T-helper 17 cell (primary cell): ENCODE measurements at regions not wholly inside any gene's neighbourhood (a gene's known extent, or its start where the extent isn't known, plus 50 kb on each side); places are given as distances from the start of the nearest gene placed in this dataset.

Source experiments
- ATAC-seq: fragments of 150-1000 bp; cut with Tn5 transposase; 2 replicates; pipeline ENCODE4 v1.10.0; 2021; ENCODE audit warnings: mild to moderate bottlenecking, moderate library complexity
- DNase-seq, 3 donors: peaks; one replicate each; pipeline versions ENCODE4 v3.0.0 to v3.0.0-alpha.2; 2020 to 2021
- H3K9me3 ChIP-seq: one replicate; pipeline ENCODE4 v1.7.0; 2013; ENCODE audit warnings: low read length, mild to moderate bottlenecking; ENCODE audit not compliant: control insufficient read depth, poor library complexity, severe bottlenecking
- H3K27ac Mint-ChIP-seq: one replicate; pipeline ENCODE4 v1.8.0; 2022; ENCODE audit warnings: mild to moderate bottlenecking, moderate library complexity, mixed read lengths
- H3K27me3 Mint-ChIP-seq: one replicate; pipeline ENCODE4 v1.8.0; 2022; ENCODE audit warnings: mixed read lengths
- H3K36me3 Mint-ChIP-seq: one replicate; pipeline ENCODE4 v1.8.0; 2022; ENCODE audit warnings: low read depth, mixed read lengths
- H3K4me1 Mint-ChIP-seq: one replicate; pipeline ENCODE4 v1.8.0; 2022; ENCODE audit warnings: mild to moderate bottlenecking, mixed read lengths
- H3K4me3 Mint-ChIP-seq: one replicate; pipeline ENCODE4 v1.8.0; 2022; ENCODE audit warnings: mild to moderate bottlenecking, moderate library complexity, mixed read lengths

GRCh38 chr2:120448436-120448835 lies 102.5 kb downstream of the INHBB start:
- no peak overlapping the region for H3K27ac Mint-ChIP-seq
- H3K4me1 Mint-ChIP-seq, result peaks cover 2% of the 10 kb centered on the region
- H3K27me3 Mint-ChIP-seq, result peaks cover 60% of the 10 kb centered on the region
- H3K36me3 Mint-ChIP-seq, result peaks cover 4% of the 10 kb centered on the region
- no peak overlapping the region for H3K4me3 Mint-ChIP-seq
- ATAC-seq (no peak), DNase-seq (no peak)
- H3K9me3 ChIP-seq, result no peaks in the 10 kb centered on the region

- no peak for DNase-seq
- no peak overlapping the region for H3K27ac Mint-ChIP-seq
- no peak for ATAC-seq
- no peaks in the 10 kb centered on the region for H3K9me3 ChIP-seq
- H3K4me1 Mint-ChIP-seq, result no peaks in the 10 kb centered on the region
- peaks cover 4% of the 10 kb centered on the region for H3K36me3 Mint-ChIP-seq
- peaks cover 59% of the 10 kb centered on the region for H3K27me3 Mint-ChIP-seq
- no peak overlapping the region for H3K4me3 Mint-ChIP-seq
Observed at GRCh38 chr2:120448961-120449810, 103.2 kb downstream of the INHBB start.

- Mint-ChIP-seq H3K36me3 (peaks cover 4% of the 10 kb centered on the region), H3K4me1 (no peaks in the 10 kb centered on the region), H3K27me3 (peaks cover 63% of the 10 kb centered on the region), H3K27ac (no peak overlapping the region), H3K4me3 (no peak overlapping the region)
- DNase-seq (no peak), ATAC-seq (no peak)
- H3K9me3 ChIP-seq, result no peaks in the 10 kb centered on the region
Observed at GRCh38 chr2:120450196-120450820, 104.4 kb downstream of the INHBB start.

GRCh38 chr2:120451334-120451733 lies 105.4 kb downstream of the INHBB start:
- H3K9me3 ChIP-seq, result no peaks in the 10 kb centered on the region
- no peaks in the 10 kb centered on the region for H3K4me1 Mint-ChIP-seq
- peaks cover 62% of the 10 kb centered on the region for H3K27me3 Mint-ChIP-seq
- DNase-seq (no peak), ATAC-seq (no peak)
- H3K27ac Mint-ChIP-seq, result no peak overlapping the region
- H3K36me3 Mint-ChIP-seq, result peaks cover 4% of the 10 kb centered on the region
- no peak overlapping the region for H3K4me3 Mint-ChIP-seq

DNA sequence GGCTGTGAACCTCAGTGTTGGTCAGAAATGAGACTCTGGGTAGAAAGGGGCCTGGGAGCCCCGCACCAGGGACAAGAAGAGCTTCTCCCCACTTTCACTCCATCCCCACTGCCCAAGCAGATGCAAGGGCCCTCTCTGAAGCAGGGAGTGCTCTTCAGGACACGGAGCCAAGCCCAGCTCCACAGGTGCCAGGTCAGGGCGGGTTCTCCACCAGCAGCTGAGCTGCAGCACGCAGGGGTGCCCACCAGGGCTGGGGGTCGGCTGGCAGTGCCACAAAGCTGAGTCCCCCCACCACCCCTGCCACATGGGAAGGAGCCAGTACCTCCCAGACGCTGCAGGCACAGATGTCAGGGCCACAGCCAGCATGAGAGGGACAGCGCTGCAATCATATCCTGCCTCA lies 106.2 kb downstream of the INHBB start:
- no peaks in the 10 kb centered on the region for H3K9me3 ChIP-seq
- no peaks in the 10 kb centered on the region for H3K4me1 Mint-ChIP-seq
- H3K36me3 Mint-ChIP-seq, result peaks cover 4% of the 10 kb centered on the region
- H3K4me3 Mint-ChIP-seq, result no peak overlapping the region
- no peak overlapping the region for H3K27ac Mint-ChIP-seq
- no peak for ATAC-seq
- DNase-seq, result no peak
- H3K27me3 Mint-ChIP-seq, result peaks cover 57% of the 10 kb centered on the region

DNA sequence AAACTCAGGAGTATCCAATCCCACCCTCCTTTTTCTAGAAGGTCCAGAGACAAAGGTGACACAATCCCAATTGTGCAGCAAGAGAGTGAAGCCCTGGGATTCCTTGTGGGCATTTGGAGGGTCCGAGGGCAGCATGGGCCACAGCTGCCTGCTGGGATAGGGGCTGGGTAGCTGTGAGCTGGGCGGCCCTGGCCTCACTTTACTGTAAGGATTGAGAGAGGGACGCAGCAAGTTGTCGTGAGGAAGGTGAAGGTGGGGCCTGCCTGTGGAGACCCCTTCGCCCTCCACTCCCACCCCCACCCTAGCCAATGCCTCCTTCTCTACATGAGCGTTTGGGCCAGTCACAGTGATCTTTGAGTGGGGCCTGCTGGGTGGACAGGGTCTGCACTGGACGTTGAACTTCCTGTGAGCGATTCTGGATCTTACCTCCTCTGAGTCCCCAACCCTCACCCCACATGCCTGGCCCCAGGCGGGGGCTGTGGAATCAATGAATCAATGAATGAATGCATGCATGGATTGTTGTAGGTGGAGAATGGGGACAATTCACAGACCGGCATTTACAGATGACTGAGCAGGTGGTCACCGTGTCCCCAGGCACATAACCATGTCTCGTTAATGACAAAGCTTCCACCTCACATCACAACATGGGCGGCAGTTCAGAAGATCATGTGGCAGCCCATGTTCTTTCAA lies 107.2 kb downstream of the INHBB start:
- peaks cover 57% of the 10 kb centered on the region for H3K27me3 Mint-ChIP-seq
- no peak overlapping the region for H3K4me3 Mint-ChIP-seq
- no peak overlapping the region for H3K27ac Mint-ChIP-seq
- H3K4me1 Mint-ChIP-seq, result no peaks in the 10 kb centered on the region
- peaks cover 4% of the 10 kb centered on the region for H3K36me3 Mint-ChIP-seq
- no peak for DNase-seq
- no peak for ATAC-seq
- H3K9me3 ChIP-seq, result peaks cover under 1% of the 10 kb centered on the region

DNA sequence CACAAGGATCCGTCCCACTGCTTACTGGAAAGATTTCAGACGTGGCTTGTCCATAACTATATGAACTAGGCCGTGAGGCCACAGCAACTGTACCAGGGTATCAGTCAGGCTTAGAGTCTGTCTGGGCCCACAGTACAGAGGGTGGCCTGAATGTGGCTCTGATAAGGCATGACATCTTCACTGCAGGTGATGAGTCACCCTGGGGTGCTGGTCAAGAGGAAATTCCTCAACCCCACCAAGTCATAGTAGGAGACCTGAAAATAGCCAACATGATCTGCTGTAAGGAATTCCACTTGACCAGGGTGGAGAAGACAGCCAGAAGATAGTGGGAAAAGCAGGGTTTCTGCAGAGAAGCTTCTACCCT lies 107.7 kb downstream of the INHBB start:
- ATAC-seq, result no peak
- peaks cover 4% of the 10 kb centered on the region for H3K36me3 Mint-ChIP-seq
- H3K4me3 Mint-ChIP-seq, result no peak overlapping the region
- H3K27ac Mint-ChIP-seq, result no peak overlapping the region
- DNase-seq, result no peak
- peaks cover 4% of the 10 kb centered on the region for H3K9me3 ChIP-seq
- peaks cover 57% of the 10 kb centered on the region for H3K27me3 Mint-ChIP-seq
- H3K4me1 Mint-ChIP-seq, result no peaks in the 10 kb centered on the region

DNA sequence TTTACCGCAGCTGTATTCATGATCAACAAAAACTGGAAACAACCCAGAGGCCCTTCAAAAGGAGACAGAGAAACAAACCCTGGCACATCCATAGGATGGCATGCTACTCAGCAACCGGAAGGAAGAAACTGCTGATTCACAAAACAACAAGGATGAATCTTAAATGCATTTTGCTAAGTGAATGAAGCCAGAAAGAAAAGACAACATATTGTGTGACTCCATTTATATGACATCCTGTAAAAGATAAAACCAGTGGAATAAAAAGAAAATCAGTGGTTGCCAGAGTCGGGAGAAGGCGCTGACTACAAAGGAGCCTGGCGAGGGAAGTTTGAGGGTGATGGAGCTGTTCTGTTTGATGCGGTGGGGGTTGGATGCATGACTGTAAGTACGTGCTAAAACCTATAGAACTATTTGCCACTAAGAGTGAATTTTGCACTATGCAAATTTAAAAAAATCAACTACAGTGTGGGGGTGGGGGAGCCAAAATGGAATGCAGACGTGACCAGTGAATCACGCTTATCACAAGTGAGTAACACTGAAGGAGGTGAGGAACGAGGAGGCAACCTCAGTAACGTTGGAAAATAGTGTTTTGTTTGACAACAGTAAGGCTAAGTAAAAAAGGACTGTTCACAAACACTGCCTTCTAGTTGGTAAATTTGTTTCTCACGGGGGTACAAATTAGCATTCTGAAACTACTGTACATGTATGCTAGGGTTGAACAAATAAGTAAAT lies 108.9 kb downstream of the INHBB start:
- Mint-ChIP-seq H3K4me3 (no peak overlapping the region), H3K4me1 (no peaks in the 10 kb centered on the region), H3K36me3 (peaks cover 4% of the 10 kb centered on the region), H3K27me3 (peaks cover 52% of the 10 kb centered on the region), H3K27ac (no peak overlapping the region)
- ATAC-seq, result no peak
- H3K9me3 ChIP-seq, result peaks cover 4% of the 10 kb centered on the region
- no peak for DNase-seq

GRCh38 chr2:120455390-120455789 lies 109.5 kb downstream of the INHBB start:
- Mint-ChIP-seq H3K36me3 (peaks cover 4% of the 10 kb centered on the region), H3K27ac (no peak overlapping the region)

DNA sequence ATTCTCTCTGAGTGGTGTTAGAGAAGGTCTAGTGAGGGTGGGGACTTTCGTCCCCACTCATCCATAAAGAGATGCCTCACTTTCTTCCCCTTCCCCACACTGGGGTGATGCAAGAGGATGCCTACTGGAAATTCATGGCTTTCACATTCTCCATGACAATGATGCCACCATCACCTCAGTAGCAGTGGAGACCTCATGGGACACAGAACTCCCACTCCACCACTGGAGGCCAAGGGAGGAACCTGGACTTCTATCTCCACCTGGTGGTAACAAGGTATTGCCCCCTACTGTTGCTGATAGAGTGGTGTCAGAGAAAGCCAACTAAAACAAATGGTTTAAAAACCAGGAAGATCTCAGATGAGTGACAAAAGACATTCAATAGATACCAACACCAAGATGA lies 110.9 kb downstream of the INHBB start:
- no peak for ATAC-seq
- Mint-ChIP-seq H3K4me3 (no peak overlapping the region), H3K4me1 (no peaks in the 10 kb centered on the region), H3K27me3 (peaks cover 39% of the 10 kb centered on the region), H3K27ac (no peak overlapping the region), H3K36me3 (no peaks in the 10 kb centered on the region)
- DNase-seq, result no peak
- peaks cover 4% of the 10 kb centered on the region for H3K9me3 ChIP-seq

More at GRCh38 chr2:120455390-120455789, 109.5 kb downstream of the INHBB start:
- DNase-seq, result no peak
- H3K27me3 Mint-ChIP-seq, result peaks cover 48% of the 10 kb centered on the region
- H3K4me3 Mint-ChIP-seq, result no peak overlapping the region
- no peak for ATAC-seq
- no peaks in the 10 kb centered on the region for H3K4me1 Mint-ChIP-seq
- H3K9me3 ChIP-seq, result peaks cover 4% of the 10 kb centered on the region

DNA sequence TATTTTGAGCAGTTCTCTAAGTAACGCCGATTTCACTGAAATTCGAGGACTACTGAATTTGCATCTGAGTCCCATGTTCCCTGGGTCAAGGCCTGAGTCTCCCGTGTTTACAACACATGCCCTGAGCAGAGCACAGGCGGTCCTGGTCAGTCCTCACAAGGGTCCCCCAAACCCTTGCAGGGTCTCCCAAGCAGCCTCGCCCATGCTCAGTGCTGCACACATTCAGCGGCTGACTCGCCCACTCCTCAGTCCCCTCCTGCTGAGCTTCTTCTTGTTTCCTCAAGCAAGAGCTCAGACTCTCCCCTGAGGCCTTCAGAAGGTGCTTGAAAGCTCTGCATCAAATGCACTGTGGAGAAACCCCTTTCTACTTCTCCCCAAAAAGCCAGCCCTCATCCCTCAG lies 114.6 kb downstream of the INHBB start:
- Mint-ChIP-seq H3K36me3 (peaks cover 2% of the 10 kb centered on the region), H3K27ac (no peak overlapping the region), H3K27me3 (peaks cover 4% of the 10 kb centered on the region), H3K4me1 (no peaks in the 10 kb centered on the region), H3K4me3 (no peak overlapping the region)
- ATAC-seq, result no peak
- DNase-seq, result no peak
- peaks cover 4% of the 10 kb centered on the region for H3K9me3 ChIP-seq

DNA sequence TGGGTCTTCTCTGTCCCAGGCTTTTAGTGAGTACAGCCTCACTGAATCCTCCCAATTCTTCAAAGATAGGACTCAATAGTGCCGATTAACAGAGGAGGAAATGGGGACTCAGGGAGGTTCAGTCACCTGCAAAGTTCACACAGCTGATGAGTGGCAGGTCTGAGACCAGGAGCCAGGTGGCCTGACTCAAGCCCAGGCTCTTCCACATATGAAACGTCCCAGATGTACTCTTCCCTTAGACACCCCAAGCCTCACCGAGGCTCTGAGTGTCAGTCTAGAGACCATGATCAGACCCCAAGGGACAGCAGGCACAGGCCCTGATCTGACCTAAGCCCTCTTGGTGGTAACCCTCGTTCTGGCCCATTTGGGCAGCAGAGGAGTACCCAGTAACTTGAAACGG lies 115.2 kb downstream of the INHBB start:
- Mint-ChIP-seq H3K36me3 (peaks cover 2% of the 10 kb centered on the region), H3K4me3 (no peak overlapping the region), H3K27me3 (peaks cover 8% of the 10 kb centered on the region), H3K4me1 (no peaks in the 10 kb centered on the region), H3K27ac (no peak overlapping the region)
- ATAC-seq (no peak), DNase-seq (no peak)
- H3K9me3 ChIP-seq, result peaks cover 4% of the 10 kb centered on the region
